GM12878 (cell line): ENCODE measurements at regions not wholly inside any gene's neighbourhood (a gene's known extent, or its start where the extent isn't known, plus 50 kb on each side); places are given as distances from the start of the nearest gene placed in this dataset.

Experiments
- CTCF ChIP-seq, 3 experiments: IDR thresholded peaks in 2 of 3; conservative IDR thresholded peaks in 1 of 3; 2 replicates each; pipeline ENCODE4 v1.5.1; 2011; ENCODE audit warnings: low read depth in 3 of 3, low read length in 3 of 3, mild to moderate bottlenecking in 3 of 3, control low read depth in 2 of 3, moderate library complexity in 2 of 3, inconsistent platforms in 1 of 3, mixed read lengths in 1 of 3; ENCODE audit not compliant: control insufficient read depth in 2 of 3, insufficient read depth in 1 of 3; ENCODE audit errors: extremely low read depth in 1 of 3
- EGR1 ChIP-seq, 2 experiments: IDR thresholded peaks; 1 replicate in 1 of 2; 2 replicates in 1 of 2; pipeline ENCODE4 v1.6.1; 2011 to 2012; ENCODE audit warnings: low read depth in 2 of 2, low read length in 2 of 2, borderline replicate concordance in 1 of 2, mild to moderate bottlenecking in 1 of 2, moderate library complexity in 1 of 2
- MEF2B ChIP-seq: fragments of 450-650 bp; IDR thresholded peaks from 2 replicates; pipeline ENCODE4 v1.6.1; 2018; ENCODE audit warnings: mild to moderate bottlenecking, moderate library complexity; ENCODE audit not compliant: partially characterized antibody, poor library complexity, severe bottlenecking
- POLR2A ChIP-seq: IDR thresholded peaks from 2 replicates; pipeline ENCODE4 v1.6.1; 2011; ENCODE audit warnings: low read depth, mild to moderate bottlenecking, low read length
- POLR2AphosphoS5 ChIP-seq: IDR thresholded peaks from 2 replicates; pipeline ENCODE4 v1.6.1; 2011; ENCODE audit warnings: mild to moderate bottlenecking, low read length, inconsistent platforms
- SUZ12 ChIP-seq: fragments of 200-600 bp; sonication (generic); IDR thresholded peaks from one replicate; pipeline ENCODE4 v1.6.1; 2018; ENCODE audit warnings: antibody characterized with exemption, mild to moderate bottlenecking; ENCODE audit not compliant: unreplicated experiment
- TAF1 ChIP-seq: IDR thresholded peaks from 2 replicates; pipeline ENCODE4 v1.6.1; 2011; ENCODE audit warnings: mild to moderate bottlenecking, low read depth, low read length, borderline replicate concordance

- no peak for TF ChIP-seq CTCF (IDR thresholded peaks at IDR 0.05 in 2 of 3, conservative IDR thresholded peaks at IDR 0.05 in 1 of 3; ENCODE audit: control insufficient read depth in 2 of 3, extremely low read depth in 1 of 3, insufficient read depth in 1 of 3, low read depth in 3 of 3, low read length in 3 of 3)
- no peak for TF ChIP-seq POLR2A
- TF ChIP-seq EGR1 (IDR thresholded peaks at IDR 0.05; ENCODE audit: borderline replicate concordance in 1 of 2, low read depth in 2 of 2, low read length in 2 of 2), result no peak
- TF ChIP-seq MEF2B, result no peak
- no peak for TF ChIP-seq POLR2AphosphoS5
- no peak for TF ChIP-seq TAF1
- TF ChIP-seq SUZ12, result no peak
These were observed 71.1 kb upstream of the CLDN18 start for GRCh38 chr3:137938876-137939275.
